CMK (cell line): ENCODE measurements at regions not wholly inside any gene's neighbourhood (a gene's known extent, or its start where the extent isn't known, plus 50 kb on each side); places are given as distances from the start of the nearest gene placed in this dataset.
"Not testable (repeated sequence)": the region's sequence is repeated elsewhere in the genome, so short reads cannot be mapped to it uniquely, and the experiment has no call there.

Source experiments
- DNase-seq: peaks from one replicate; pipeline ENCODE4 v3.0.0-alpha.2; 2010; ENCODE audit warnings: low read depth

DNA sequence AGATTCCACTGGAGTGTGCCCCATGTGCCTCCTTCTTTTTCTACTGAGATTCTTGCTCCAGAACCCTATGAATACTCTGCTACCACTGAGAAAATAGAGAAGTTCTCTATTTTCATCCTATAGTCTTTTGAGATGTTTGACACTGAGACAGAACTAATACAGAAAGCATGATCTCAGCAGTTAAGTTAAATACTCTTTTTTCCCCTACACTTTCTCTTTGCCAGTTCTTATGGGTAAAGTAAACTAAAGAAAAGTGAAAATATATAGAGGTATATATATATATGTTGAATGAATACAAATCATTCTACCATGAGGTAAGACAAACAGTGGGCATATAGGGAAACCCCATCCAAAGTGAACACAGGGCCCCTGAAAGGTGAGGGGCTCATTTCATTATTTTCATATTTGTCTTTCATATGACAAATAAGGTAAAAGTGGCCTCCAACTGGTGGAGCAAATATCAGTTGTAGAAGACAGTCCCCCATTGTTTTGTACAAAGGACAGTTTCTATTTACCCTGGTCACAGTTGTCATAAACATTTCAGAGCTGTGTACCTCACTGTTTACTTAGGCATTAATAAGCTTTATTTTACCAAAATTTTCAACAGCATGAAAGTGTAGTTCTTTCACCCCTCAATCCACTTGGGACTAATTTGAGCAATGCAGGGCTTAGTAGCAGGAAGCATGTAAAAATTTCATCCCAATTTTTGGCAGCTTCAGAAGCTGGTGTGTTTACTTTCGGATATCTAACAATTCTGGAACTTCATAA is 188.3 kb upstream of the MARCKS start:
- no peak for DNase-seq

GRCh38 chr6:113669606-113670005 is 187.5 kb upstream of the MARCKS start:
- no peak for DNase-seq

- no peak for DNase-seq
These were observed 185.7 kb upstream of the MARCKS start for GRCh38 chr6:113671421-113671820.

DNA sequence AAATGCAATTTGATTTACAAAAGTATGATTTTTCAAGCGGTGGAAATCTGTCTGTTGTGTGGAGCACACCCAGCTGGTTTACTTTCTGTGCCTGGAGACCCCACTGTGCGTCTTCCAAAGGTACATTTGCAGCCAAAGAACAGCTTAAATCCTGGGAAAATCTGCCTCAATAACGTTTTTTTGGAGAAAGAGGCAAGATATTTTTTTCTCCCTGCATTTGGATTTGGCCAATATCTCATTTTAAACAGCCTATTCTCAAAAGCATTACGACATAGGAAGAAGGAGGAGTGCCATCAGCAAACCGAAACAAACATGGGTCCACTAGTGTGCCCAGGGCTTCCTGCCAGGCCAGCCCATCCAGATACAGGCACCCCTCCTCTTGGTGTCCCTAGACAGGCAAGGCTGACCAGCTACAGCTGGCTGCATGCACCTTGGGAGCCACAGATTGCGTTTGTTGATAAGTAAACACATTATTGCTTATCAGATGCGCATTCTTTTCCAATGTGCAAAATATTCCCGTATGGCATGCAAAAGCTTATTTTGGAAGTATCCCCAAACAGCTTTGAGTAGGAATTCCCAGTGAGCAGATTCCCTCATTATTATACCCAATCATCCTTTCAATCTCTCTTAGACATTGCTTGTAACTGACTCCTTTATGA is 184.5 kb upstream of the MARCKS start:
- no peak for DNase-seq

GRCh38 chr6:113674075-113674474 is 183.1 kb upstream of the MARCKS start:
- no peak for DNase-seq

DNA sequence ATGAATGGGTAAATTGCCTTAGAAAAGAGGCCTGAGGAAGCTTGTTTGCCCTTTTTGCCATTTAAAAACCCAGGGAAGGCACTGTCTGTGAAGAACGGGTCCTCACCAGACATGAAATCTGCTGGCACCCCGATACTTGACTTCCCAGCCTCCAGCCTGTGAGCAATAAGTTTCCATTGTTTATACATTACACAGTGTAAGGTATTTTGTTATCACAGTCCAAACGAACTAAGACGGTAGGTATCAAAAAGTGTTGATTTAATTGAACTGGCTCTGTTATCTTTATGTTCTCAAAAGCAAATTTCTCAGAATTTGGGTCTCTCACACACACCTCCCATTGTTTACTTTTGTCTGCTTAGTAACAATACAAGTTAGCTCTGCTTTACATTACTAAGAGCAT is 181.1 kb upstream of the MARCKS start:
- no peak for DNase-seq

DNA sequence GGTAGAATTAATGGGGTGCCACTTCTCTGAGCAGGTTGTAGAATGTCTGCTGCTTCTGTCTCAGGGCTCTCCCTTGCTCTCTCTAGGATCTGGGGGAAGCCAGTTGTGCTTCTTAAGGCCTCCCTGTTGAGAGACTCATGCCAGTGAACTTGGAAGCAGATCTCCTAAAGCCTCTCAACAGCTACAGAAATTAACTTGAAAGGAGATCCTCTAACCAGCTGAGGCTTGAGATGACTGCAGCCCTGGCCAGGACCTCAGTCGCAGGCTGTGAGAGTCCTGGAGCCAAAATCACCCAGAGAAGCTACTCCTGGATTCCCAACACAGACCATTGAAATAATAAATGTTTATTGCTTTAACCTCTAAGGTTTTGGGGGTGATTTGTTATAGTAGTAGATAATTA is 180.2 kb upstream of the MARCKS start:
- DNase-seq, result no peak

DNA sequence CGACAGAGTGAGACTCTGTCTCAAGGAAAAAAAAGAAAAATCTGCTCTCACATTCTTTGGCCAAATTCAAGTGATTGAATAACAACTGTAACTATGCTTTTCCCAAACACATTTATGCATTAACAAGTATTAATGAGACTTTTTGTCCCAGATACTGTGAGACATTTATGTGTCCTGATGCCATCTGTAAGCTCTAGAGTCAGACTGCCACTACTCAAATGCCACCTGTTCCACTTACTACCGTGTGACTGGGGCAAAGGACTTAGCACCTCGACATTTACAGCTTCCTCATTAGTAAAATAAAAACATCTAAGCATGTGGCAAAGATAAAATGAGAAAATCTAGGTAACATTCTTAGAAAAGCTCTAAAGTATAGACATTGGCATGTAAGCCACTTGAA is 178.1 kb upstream of the MARCKS start:
- no peak for DNase-seq

GRCh38 chr6:113680301-113680700 is 176.8 kb upstream of the MARCKS start:
- no peak for DNase-seq

DNA sequence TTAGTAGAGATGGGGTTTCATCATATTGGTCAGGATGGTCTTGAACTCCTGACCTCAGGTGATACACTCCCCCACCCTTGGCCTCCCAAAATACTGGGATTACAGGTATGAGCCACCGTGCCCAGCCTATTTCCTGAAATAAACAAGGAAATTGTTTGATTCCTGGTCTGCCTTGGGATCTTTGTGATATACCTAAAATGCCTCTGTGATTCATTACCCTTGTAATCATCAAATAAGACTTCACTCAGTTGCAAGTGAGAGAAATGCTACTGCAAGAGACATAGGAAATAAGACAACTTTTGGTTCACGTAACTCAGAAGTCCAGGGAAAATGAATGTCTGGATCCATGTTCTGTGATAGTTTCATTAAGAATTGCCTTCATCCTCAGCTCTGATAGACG is 173.2 kb upstream of the MARCKS start:
- DNase-seq, result no peak

GRCh38 chr6:113684382-113684901 is 172.7 kb upstream of the MARCKS start:
- DNase-seq, result no peak

DNA sequence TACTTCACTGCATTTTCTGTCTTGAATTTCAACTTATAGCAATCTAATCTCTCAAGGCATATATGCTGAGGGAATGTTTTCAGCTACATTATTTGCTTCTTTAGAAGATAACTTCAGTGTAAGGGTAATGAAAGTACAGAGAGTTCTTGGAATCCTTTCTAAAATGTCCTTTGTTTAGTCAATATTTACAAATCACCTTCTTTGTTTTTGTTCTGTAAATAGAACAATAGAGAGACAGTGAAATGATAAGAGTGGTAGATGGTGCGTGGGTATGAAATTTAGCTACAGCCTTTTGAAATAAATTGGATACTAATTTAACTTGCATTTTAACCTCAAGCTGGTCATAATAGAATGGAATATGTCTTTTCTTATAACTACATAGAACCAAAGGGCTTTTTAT is 171.1 kb upstream of the MARCKS start:
- DNase-seq, result no peak

- not testable (repeated sequence) for DNase-seq
These were observed 167.5 kb upstream of the MARCKS start for GRCh38 chr6:113689620-113690019.

- no peak for DNase-seq
These were observed 166.6 kb upstream of the MARCKS start for GRCh38 chr6:113690281-113691259.

- no peak for DNase-seq
These were observed 165.9 kb upstream of the MARCKS start for GRCh38 chr6:113691260-113691656.

DNA sequence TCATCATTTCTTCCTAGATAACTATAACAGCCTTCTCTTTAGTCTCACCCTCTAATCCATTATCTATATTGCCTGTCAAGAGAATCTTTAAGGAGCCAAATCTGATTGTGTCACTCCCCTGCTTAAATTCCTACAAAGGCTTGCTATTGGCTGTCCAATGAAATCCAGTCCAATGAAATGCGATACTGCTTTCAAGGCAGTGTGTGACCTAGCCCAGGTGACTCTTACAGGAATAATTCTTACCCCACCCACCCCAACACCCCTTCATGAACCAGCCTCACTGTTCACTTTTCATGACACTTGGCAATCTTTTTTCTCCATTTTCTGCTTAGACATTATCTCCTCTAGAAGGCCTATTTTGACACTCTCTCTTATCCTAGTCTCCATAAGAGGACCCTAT is 163.3 kb upstream of the MARCKS start:
- DNase-seq, result no peak

- DNase-seq, result no peak
These were observed 162.7 kb upstream of the MARCKS start for GRCh38 chr6:113694278-113695077.

- DNase-seq, result no peak
These were observed 161.6 kb upstream of the MARCKS start for GRCh38 chr6:113695516-113695915.

DNA sequence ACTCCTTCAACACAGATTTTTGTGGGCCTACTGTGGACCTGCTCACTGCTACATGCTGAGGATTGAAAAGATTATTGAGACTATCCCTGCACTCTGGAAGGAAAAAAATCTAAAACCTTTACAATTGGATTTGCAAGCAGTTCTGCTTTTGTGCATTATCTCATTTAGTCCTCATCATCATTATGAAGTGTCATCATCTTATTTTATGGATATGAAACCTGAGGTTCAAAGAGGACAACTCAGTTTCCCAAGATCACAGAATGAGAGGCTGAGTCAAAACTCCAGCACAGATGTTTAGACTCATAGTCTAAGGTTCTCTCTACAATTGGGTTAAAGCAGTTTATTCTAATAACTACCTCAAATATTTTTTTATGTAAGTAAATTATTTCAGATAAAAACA is 160.2 kb upstream of the MARCKS start:
- no peak for DNase-seq

GRCh38 chr6:113697632-113698410 is 159.3 kb upstream of the MARCKS start:
- no peak for DNase-seq

GRCh38 chr6:113699239-113699638 is 157.9 kb upstream of the MARCKS start:
- no peak for DNase-seq
